ENCODE measurements at regions not wholly inside any gene's neighbourhood (a gene's known extent, or its start where the extent isn't known, plus 50 kb on each side); places are given as distances from the start of the nearest gene placed in this dataset.

DNA sequence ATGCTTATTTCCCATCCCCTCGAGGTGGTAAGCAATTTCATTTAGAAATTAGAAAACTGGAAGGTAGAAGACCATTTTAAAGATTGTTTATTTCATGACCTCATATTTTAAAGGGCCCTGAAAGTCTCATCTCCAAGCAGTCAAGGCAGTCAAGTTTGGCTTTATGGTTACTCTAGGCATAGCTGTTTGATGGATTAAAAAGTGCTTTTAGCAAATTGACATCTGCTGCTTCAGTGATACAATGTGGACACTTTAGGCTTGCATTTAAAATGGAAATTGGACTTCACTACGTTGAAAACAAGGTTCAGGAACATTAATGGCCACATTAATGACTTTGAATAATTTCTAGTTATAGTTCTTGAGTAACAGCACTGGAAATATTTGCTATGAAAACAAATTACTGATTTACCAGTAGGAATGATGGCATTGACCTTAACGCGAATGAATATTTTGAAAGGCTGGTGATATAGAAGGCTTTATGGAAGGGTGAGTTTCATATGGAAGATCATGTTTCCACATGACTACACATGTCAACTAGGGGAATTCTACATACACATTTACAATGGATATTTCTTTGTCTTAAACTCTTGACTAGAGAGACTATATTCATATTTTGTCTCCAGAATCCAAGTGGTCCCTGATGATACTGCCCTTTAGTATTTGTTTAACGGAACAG, 873.5 kb downstream of the JRKL start:
- ChIA-PET RAD21 (ENCODE audit: unreplicated experiment) (no interaction called here), SMC1A (ENCODE audit: uncharacterized antibody, unreplicated experiment) (no interaction called here), CTCF (no interaction called here), POLR2A (no interaction called here)
- no peak overlapping the region for H3K27ac ChIP-seq (ENCODE audit: control insufficient read depth, insufficient read depth)
- no peaks in the 10 kb centered on the region for H3K27me3 ChIP-seq (replicated peaks in 1 of 2; ENCODE audit: control insufficient read depth in 2 of 2, insufficient read depth in 2 of 2, low read length in 1 of 2)
- no peak overlapping the region for H3K4me2 ChIP-seq (ENCODE audit: control insufficient read depth, insufficient read depth)
- intact Hi-C loops (cut with micrococcal nuclease; ENCODE audit: unreplicated experiment) (no loop called here), in situ Hi-C loops (cut with MboI) (no loop called here)
- H3K79me2 ChIP-seq (ENCODE audit: control insufficient read depth, insufficient read depth, low read length), result no peaks in the 10 kb centered on the region
- no peak overlapping the region for H3K4me3 ChIP-seq
- H2AFZ ChIP-seq (ENCODE audit: control insufficient read depth, low read depth, low read length), result no peak overlapping the region
- WGBS (ENCODE audit: insufficient coverage, insufficient replicate concordance, low lambda C conversion rate, missing lambda C conversion rate), result 38% methylated on average over 5 of the region's 5 CpGs
- no peaks in the 10 kb centered on the region for H3K9me3 ChIP-seq (replicated peaks; ENCODE audit: control insufficient read depth, insufficient read depth, low read length)
- FAIRE-seq (no peak), DNase-seq (ENCODE audit: low read depth, low spot score) (no peak), ATAC-seq (no peak)
- no peak overlapping the region for H3K9ac ChIP-seq (ENCODE audit: control insufficient read depth, insufficient read depth, low read length)
- H4K20me1 ChIP-seq (ENCODE audit: control insufficient read depth, insufficient read depth), result no peaks in the 10 kb centered on the region
- no peaks in the 10 kb centered on the region for H3K4me1 ChIP-seq (ENCODE audit: control insufficient read depth, insufficient read depth, low read length)
- no peaks in the 10 kb centered on the region for H3K36me3 ChIP-seq (ENCODE audit: control insufficient read depth in 2 of 2, insufficient read depth in 2 of 2, low read length in 1 of 2)
- BruUV-seq (replicated peaks), result no TSS peak
- TF ChIP-seq PAX5 (IDR thresholded peaks at IDR 0.05; ENCODE audit: borderline replicate concordance, low read depth, low read length) (no peak), ZNF24 (IDR thresholded peaks at IDR 0.05) (no peak), SIX5 (IDR thresholded peaks at IDR 0.05; ENCODE audit: low read depth, low read length, severe bottlenecking) (no peak), RAD51 (IDR thresholded peaks at IDR 0.05) (no peak), NRF1 (conservative IDR thresholded peaks at IDR 0.05; ENCODE audit: low read depth, low read length) (no peak), ZBTB4 (CRISPR knock-in tag; IDR thresholded peaks at IDR 0.05) (no peak), SPI1 (IDR thresholded peaks at IDR 0.05; ENCODE audit: borderline replicate concordance, insufficient read depth, low read depth, low read length) (no peak), TCF7 (IDR thresholded peaks at IDR 0.05; ENCODE audit: borderline replicate concordance) (no peak), RCOR1 (conservative IDR thresholded peaks at IDR 0.05; ENCODE audit: low read depth, low read length) (no peak), SMAD1 (IDR thresholded peaks at IDR 0.05; ENCODE audit: low read depth, partially characterized antibody) (no peak), MLLT1 (IDR thresholded peaks at IDR 0.05) (no peak), MTA3 (IDR thresholded peaks at IDR 0.05; ENCODE audit: borderline replicate concordance, low read length) (no peak), CREM (IDR thresholded peaks at IDR 0.05; ENCODE audit: low read depth) (no peak), REST (IDR thresholded peaks at IDR 0.05; ENCODE audit: low read depth, low read length) (no peak), POLR2AphosphoS2 (IDR thresholded peaks at IDR 0.05; ENCODE audit: low read depth, low read length) (no peak)

All from GM12878 (cell line).